CD4-positive, alpha-beta memory T cell (primary cell): ENCODE measurements at regions not wholly inside any gene's neighbourhood (a gene's known extent, or its start where the extent isn't known, plus 50 kb on each side); places are given as distances from the start of the nearest gene placed in this dataset.

ENCODE experiments used
- CTCF ChIA-PET: fragments of 350-600 bp; sonication (Branson Sonifier 250); formaldehyde crosslinking; loops from one replicate; lab custom pipeline; 2021; ENCODE audit warnings: inconsistent platforms; ENCODE audit not compliant: partially characterized antibody; lab: Charles Lee
- POLR2A ChIA-PET: fragments of 350-600 bp; sonication (Branson Sonifier 250); formaldehyde crosslinking; loops from one replicate; lab custom pipeline; 2021; ENCODE audit not compliant: partially characterized antibody; lab: Charles Lee
- DNase-seq, 5 donors: peaks; one replicate each; pipeline versions ENCODE4 v3.0.0 to v3.0.0-alpha.2; 2020 to 2022; ENCODE audit warnings: mixed read lengths in 1 of 5
- H3K27ac ChIP-seq: one replicate; pipeline ENCODE4 v1.7.0; 2013; ENCODE audit warnings: low read depth, low read length
- H3K27me3 ChIP-seq: 2 replicates; pipeline ENCODE4 v1.7.0; 2013; ENCODE audit warnings: mild to moderate bottlenecking, low read length, moderate library complexity; ENCODE audit not compliant: insufficient read depth
- H3K36me3 ChIP-seq: 2 replicates; pipeline ENCODE4 v1.7.0; 2013; ENCODE audit warnings: mild to moderate bottlenecking, low read length, moderate library complexity; ENCODE audit not compliant: insufficient read depth
- H3K4me1 ChIP-seq: 2 replicates; pipeline ENCODE4 v1.7.0; 2013; ENCODE audit warnings: mild to moderate bottlenecking, low read length, moderate library complexity; ENCODE audit not compliant: insufficient read depth
- H3K4me3 ChIP-seq, 2 donors: one replicate each; pipeline ENCODE4 v1.7.0; 2013; ENCODE audit warnings: low read length in 2 of 2, mild to moderate bottlenecking in 1 of 2
- H3K9me3 ChIP-seq, 2 donors: one replicate each; pipeline ENCODE4 v1.7.0; 2013; ENCODE audit warnings: low read length in 2 of 2, control low read depth in 1 of 2; ENCODE audit not compliant: control insufficient read depth in 1 of 2
- H3K27ac Mint-ChIP-seq, 7 donors: one replicate each; pipeline ENCODE4 v1.8.0; 2020 to 2021; ENCODE audit warnings: mixed read lengths in 7 of 7, mild to moderate bottlenecking in 6 of 7, inconsistent platforms in 3 of 7, moderate library complexity in 3 of 7
- H3K27me3 Mint-ChIP-seq, 2 donors: one replicate each; pipeline ENCODE4 v1.8.0; 2020 to 2021; ENCODE audit warnings: mixed read lengths in 2 of 2
- H3K36me3 Mint-ChIP-seq, 2 donors: one replicate each; pipeline ENCODE4 v1.8.0; 2020 to 2021; ENCODE audit warnings: mixed read lengths in 2 of 2, inconsistent platforms in 1 of 2, mild to moderate bottlenecking in 1 of 2
- H3K4me1 Mint-ChIP-seq, 4 donors: one replicate each; pipeline ENCODE4 v1.8.0; 2020 to 2021; ENCODE audit warnings: mixed read lengths in 4 of 4, mild to moderate bottlenecking in 1 of 4
- H3K4me3 Mint-ChIP-seq, 8 donors: one replicate each; pipeline ENCODE4 v1.8.0; 2020 to 2021; ENCODE audit warnings: mixed read lengths in 8 of 8, mild to moderate bottlenecking in 7 of 8, moderate library complexity in 6 of 8, inconsistent platforms in 3 of 8
- H3K9me3 Mint-ChIP-seq, 8 donors: one replicate each; pipeline ENCODE4 v1.8.0; 2020 to 2021; ENCODE audit warnings: mixed read lengths in 8 of 8, mild to moderate bottlenecking in 5 of 8, inconsistent platforms in 3 of 8, moderate library complexity in 1 of 8
- intact Hi-C: fragments of 100-400 bp; cut with micrococcal nuclease; formaldehyde crosslinking; loops from one replicate; pipeline ENCODE4 v1.15.1; 2023

GRCh38 chr6:2496291-2496690 lies 250.9 kb upstream of the GMDS start:
- Mint-ChIP-seq H3K4me3 (no peak overlapping the region), H3K27me3 (peaks cover 9 to 17% of the 10 kb centered on the region in 2 donors), H3K9me3 (peaks cover 0 to 2% (median 0%) of the 10 kb centered on the region in 8 donors), H3K36me3 (no peaks in the 10 kb centered on the region), H3K4me1 (no peaks in the 10 kb centered on the region), H3K27ac (no peak overlapping the region)
- POLR2A ChIA-PET = no interaction called here
- H3K27me3 ChIP-seq = no peaks in the 10 kb centered on the region
- CTCF ChIA-PET = no interaction called here
- no peaks in the 10 kb centered on the region for H3K9me3 ChIP-seq
- H3K36me3 ChIP-seq = no peaks in the 10 kb centered on the region
- no peak overlapping the region for H3K27ac ChIP-seq
- no peak for DNase-seq
- intact Hi-C loops = no loop called here
- no peak overlapping the region for H3K4me3 ChIP-seq
- H3K4me1 ChIP-seq = no peaks in the 10 kb centered on the region

GRCh38 chr6:2492686-2493523 lies 247.5 kb upstream of the GMDS start:
- CTCF ChIA-PET = no interaction called here
- Histone ChIP-seq H3K9me3 (no peaks in the 10 kb centered on the region), H3K4me1 (no peaks in the 10 kb centered on the region), H3K4me3 (no peak overlapping the region), H3K36me3 (no peaks in the 10 kb centered on the region), H3K27me3 (no peaks in the 10 kb centered on the region), H3K27ac (no peak overlapping the region)
- Mint-ChIP-seq H3K27me3 (peaks cover 9 to 19% of the 10 kb centered on the region in 2 donors), H3K36me3 (no peaks in the 10 kb centered on the region), H3K27ac (no peak overlapping the region), H3K9me3 (peaks cover 0 to 6% (median 0%) of the 10 kb centered on the region in 8 donors), H3K4me1 (no peaks in the 10 kb centered on the region), H3K4me3 (no peak overlapping the region)
- no peak for DNase-seq
- intact Hi-C loops = no loop called here
- POLR2A ChIA-PET = no interaction called here

GRCh38 chr6:2491137-2491536 lies 245.7 kb upstream of the GMDS start:
- Mint-ChIP-seq H3K9me3 (peaks cover 0 to 9% (median 0%) of the 10 kb centered on the region in 8 donors), H3K36me3 (no peaks in the 10 kb centered on the region), H3K27me3 (peaks cover 5 to 14% of the 10 kb centered on the region in 2 donors), H3K4me3 (no peak overlapping the region), H3K4me1 (no peaks in the 10 kb centered on the region), H3K27ac (no peak overlapping the region)
- intact Hi-C loops = no loop called here
- Histone ChIP-seq H3K4me1 (no peaks in the 10 kb centered on the region), H3K36me3 (no peaks in the 10 kb centered on the region), H3K4me3 (no peak overlapping the region), H3K27ac (no peak overlapping the region), H3K27me3 (no peaks in the 10 kb centered on the region), H3K9me3 (no peaks in the 10 kb centered on the region)
- DNase-seq = no peak
- POLR2A ChIA-PET = no interaction called here
- CTCF ChIA-PET = no interaction called here

GRCh38 chr6:2488578-2488977 lies 243.2 kb upstream of the GMDS start:
- H3K27ac ChIP-seq = no peak overlapping the region
- H3K4me1 Mint-ChIP-seq = no peaks in the 10 kb centered on the region
- H3K4me3 ChIP-seq = no peak overlapping the region
- no peak for DNase-seq
- intact Hi-C loops = no loop called here
- no peaks in the 10 kb centered on the region for H3K36me3 ChIP-seq
- POLR2A ChIA-PET = no interaction called here
- no peaks in the 10 kb centered on the region for H3K9me3 ChIP-seq
- H3K36me3 Mint-ChIP-seq = no peaks in the 10 kb centered on the region
- peaks cover 0 to 9% (median 1%) of the 10 kb centered on the region in 8 donors for H3K9me3 Mint-ChIP-seq
- H3K27me3 Mint-ChIP-seq = peaks cover 1 to 10% of the 10 kb centered on the region in 2 donors
- no peaks in the 10 kb centered on the region for H3K4me1 ChIP-seq
- H3K27ac Mint-ChIP-seq = no peak overlapping the region
- H3K4me3 Mint-ChIP-seq = no peak overlapping the region
- H3K27me3 ChIP-seq = no peaks in the 10 kb centered on the region
- CTCF ChIA-PET = no interaction called here

GRCh38 chr6:2485116-2485515 lies 239.7 kb upstream of the GMDS start:
- Histone ChIP-seq H3K9me3 (no peaks in the 10 kb centered on the region), H3K27ac (no peak overlapping the region), H3K4me3 (no peak overlapping the region), H3K36me3 (no peaks in the 10 kb centered on the region), H3K4me1 (no peaks in the 10 kb centered on the region), H3K27me3 (no peaks in the 10 kb centered on the region)
- intact Hi-C loops = no loop called here
- no peak overlapping the region for H3K27ac Mint-ChIP-seq
- H3K27me3 Mint-ChIP-seq = peaks cover 3 to 5% of the 10 kb centered on the region in 2 donors
- ChIA-PET POLR2A (no interaction called here), CTCF (no interaction called here)
- peaks cover 3 to 23% (median 16%) of the 10 kb centered on the region in 8 donors for H3K9me3 Mint-ChIP-seq
- no peak overlapping the region for H3K4me3 Mint-ChIP-seq
- H3K4me1 Mint-ChIP-seq = no peaks in the 10 kb centered on the region
- DNase-seq = no peak
- H3K36me3 Mint-ChIP-seq = peaks cover 0 to 2% of the 10 kb centered on the region in 2 donors

- peaks cover 5 to 6% of the 10 kb centered on the region in 2 donors for H3K27me3 Mint-ChIP-seq
- no peaks in the 10 kb centered on the region for H3K36me3 ChIP-seq
- intact Hi-C loops = no loop called here
- H3K27me3 ChIP-seq = no peaks in the 10 kb centered on the region
- H3K27ac Mint-ChIP-seq = no peak overlapping the region
- H3K4me1 ChIP-seq = no peaks in the 10 kb centered on the region
- DNase-seq = no peak
- no peak overlapping the region for H3K4me3 Mint-ChIP-seq
- H3K27ac ChIP-seq = no peak overlapping the region
- H3K4me3 ChIP-seq = no peak overlapping the region
- H3K4me1 Mint-ChIP-seq = no peaks in the 10 kb centered on the region
- CTCF ChIA-PET = no interaction called here
- POLR2A ChIA-PET = no interaction called here
- H3K9me3 ChIP-seq = no peaks in the 10 kb centered on the region
- peaks cover 0 to 2% of the 10 kb centered on the region in 2 donors for H3K36me3 Mint-ChIP-seq
- H3K9me3 Mint-ChIP-seq = peaks cover 3 to 23% (median 14%) of the 10 kb centered on the region in 8 donors
Measured at GRCh38 chr6:2482773-2483172, 237.4 kb upstream of the GMDS start.

- Histone ChIP-seq H3K27me3 (no peaks in the 10 kb centered on the region), H3K4me3 (no peak overlapping the region), H3K9me3 (no peaks in the 10 kb centered on the region), H3K36me3 (no peaks in the 10 kb centered on the region), H3K4me1 (no peaks in the 10 kb centered on the region), H3K27ac (no peak overlapping the region)
- Mint-ChIP-seq H3K27me3 (peaks cover 6 to 8% of the 10 kb centered on the region in 2 donors), H3K36me3 (peaks cover 0 to 2% of the 10 kb centered on the region in 2 donors), H3K27ac (no peak overlapping the region), H3K9me3 (peaks cover 3 to 23% (median 14%) of the 10 kb centered on the region in 8 donors), H3K4me3 (no peak overlapping the region), H3K4me1 (no peaks in the 10 kb centered on the region)
- no peak for DNase-seq
- ChIA-PET CTCF (no interaction called here), POLR2A (no interaction called here)
- intact Hi-C loops = no loop called here
Measured at GRCh38 chr6:2481307-2481706, 235.9 kb upstream of the GMDS start.
